HL-60 (cell line): ENCODE measurements at regions not wholly inside any gene's neighbourhood (a gene's known extent, or its start where the extent isn't known, plus 50 kb on each side); places are given as distances from the start of the nearest gene placed in this dataset.

Experiments used
- CTCF ChIP-seq: IDR thresholded peaks from one replicate; pipeline ENCODE4 v1.5.1; 2011; ENCODE audit warnings: low read length, control low read depth, inconsistent platforms; ENCODE audit not compliant: insufficient read depth
- GABPA ChIP-seq: IDR thresholded peaks from 2 replicates; pipeline ENCODE4 v1.6.1; 2012; ENCODE audit warnings: low read depth
- POLR2AphosphoS5 ChIP-seq: IDR thresholded peaks from 2 replicates; pipeline ENCODE4 v1.6.1; 2012; ENCODE audit warnings: low read depth
- REST ChIP-seq: IDR thresholded peaks from 2 replicates; pipeline ENCODE4 v1.6.1; 2012; ENCODE audit warnings: low read depth; ENCODE audit not compliant: insufficient replicate concordance

- TF ChIP-seq CTCF (no peak), REST (no peak), POLR2AphosphoS5 (no peak), GABPA (no peak)
Observed at GRCh38 chr18:77870894-77871293, 621.2 kb downstream of the GALR1 start.
